UCSD-AML1 (cell line): ENCODE measurements at regions not wholly inside any gene's neighbourhood (a gene's known extent, or its start where the extent isn't known, plus 50 kb on each side); places are given as distances from the start of the nearest gene placed in this dataset.

Experiments used
- DNase-seq: peaks from one replicate; lab custom pipeline; 2025; ENCODE audit not compliant: unreplicated experiment; lab: John Stamatoyannopoulos, UW

GRCh38 chr10:131698986-131699385 is 201.8 kb upstream of the PPP2R2D start:
- no peak for DNase-seq

- DNase-seq: no peak
Measured at GRCh38 chr10:131700032-131700431, 200.8 kb upstream of the PPP2R2D start.

GRCh38 chr10:131700506-131700905 is 200.3 kb upstream of the PPP2R2D start:
- no peak for DNase-seq

GRCh38 chr10:131701131-131701947 is 199.5 kb upstream of the PPP2R2D start:
- no peak for DNase-seq

GRCh38 chr10:131702531-131703356 is 198.1 kb upstream of the PPP2R2D start:
- DNase-seq: no peak

- DNase-seq: no peak
Measured at GRCh38 chr10:131703541-131703940, 197.3 kb upstream of the PPP2R2D start.

GRCh38 chr10:131703941-131704340 is 196.9 kb upstream of the PPP2R2D start:
- no peak for DNase-seq

GRCh38 chr10:131706476-131706875 is 194.3 kb upstream of the PPP2R2D start:
- peak; percentile 20 for DNase-seq

GRCh38 chr10:131706952-131707351 is 193.9 kb upstream of the PPP2R2D start:
- DNase-seq: no peak

GRCh38 chr10:131708225-131708880 is 192.5 kb upstream of the PPP2R2D start:
- no peak for DNase-seq

- no peak for DNase-seq
Measured at GRCh38 chr10:131710142-131710861, 190.5 kb upstream of the PPP2R2D start.

- DNase-seq: no peak
Measured at GRCh38 chr10:131722121-131722520, 178.7 kb upstream of the PPP2R2D start.

- DNase-seq: no peak
Measured at GRCh38 chr10:131722525-131723264, 178.1 kb upstream of the PPP2R2D start.

- DNase-seq: no peak
Measured at GRCh38 chr10:131723297-131724168, 177.3 kb upstream of the PPP2R2D start.

- DNase-seq: no peak
Measured at GRCh38 chr10:131724169-131724545, 176.7 kb upstream of the PPP2R2D start.

GRCh38 chr10:131724891-131725580 is 175.8 kb upstream of the PPP2R2D start:
- no peak for DNase-seq

GRCh38 chr10:131725581-131726069 is 175.2 kb upstream of the PPP2R2D start:
- no peak for DNase-seq

- no peak for DNase-seq
Measured at GRCh38 chr10:131726076-131726880, 174.5 kb upstream of the PPP2R2D start.
